ENCODE measurements at regions not wholly inside any gene's neighbourhood (a gene's known extent, or its start where the extent isn't known, plus 50 kb on each side); places are given as distances from the start of the nearest gene placed in this dataset.

DNA sequence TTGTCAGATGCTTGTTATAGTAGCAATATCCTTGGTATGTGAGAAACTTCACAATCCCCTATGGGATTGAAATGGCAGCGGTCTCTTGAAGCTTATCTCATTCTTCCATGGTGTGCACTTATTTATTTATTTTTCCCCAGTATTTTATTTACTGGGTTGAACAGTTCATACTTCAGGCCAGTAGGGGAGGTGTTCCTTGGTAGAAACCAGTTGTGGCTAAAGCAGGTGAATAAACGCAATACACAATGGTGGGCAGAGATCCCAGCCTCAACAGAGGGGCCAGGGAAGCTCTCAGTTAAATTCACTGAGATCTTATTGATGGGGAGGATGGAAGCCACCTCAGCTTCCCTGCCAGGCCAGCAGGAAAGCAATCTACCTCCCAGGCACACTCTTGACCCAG, 93.7 kb upstream of the SRD5A2 start:
- TF ChIP-seq POLR2A (IDR thresholded peaks at IDR 0.05; ENCODE audit: low read depth, low read length) = no peak
- no peak for TF ChIP-seq POLR2AphosphoS5 (IDR thresholded peaks at IDR 0.05; ENCODE audit: low read depth, low read length)

Data from GM12891 (cell line).